NCI-H526 (cell line): ENCODE measurements at regions not wholly inside any gene's neighbourhood (a gene's known extent, or its start where the extent isn't known, plus 50 kb on each side); places are given as distances from the start of the nearest gene placed in this dataset.

Experiments
- DNase-seq, 2 experiments: peaks; one replicate each; lab custom pipeline; 2025; lab: John Stamatoyannopoulos, UW

DNA sequence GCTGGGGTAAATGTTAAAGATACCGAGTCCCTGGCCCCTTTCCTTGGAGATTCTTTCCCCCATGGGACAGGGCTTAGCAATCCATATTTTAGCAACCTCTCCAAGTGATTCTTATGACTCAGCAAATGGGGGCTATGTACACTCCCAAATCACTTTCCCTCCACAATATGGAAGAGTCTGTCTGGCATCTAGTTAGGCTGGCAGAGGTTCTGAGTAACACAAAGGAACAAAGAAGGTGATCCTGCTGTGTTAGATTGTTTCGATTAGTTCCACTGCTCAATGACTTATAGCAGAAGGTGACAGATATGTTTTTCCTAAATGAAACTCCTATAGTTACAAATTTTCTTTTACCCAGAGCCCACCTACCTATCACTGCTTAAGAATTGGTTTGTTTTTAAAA is 154.0 kb upstream of the SYT13 start:
- DNase-seq, result no peak

DNA sequence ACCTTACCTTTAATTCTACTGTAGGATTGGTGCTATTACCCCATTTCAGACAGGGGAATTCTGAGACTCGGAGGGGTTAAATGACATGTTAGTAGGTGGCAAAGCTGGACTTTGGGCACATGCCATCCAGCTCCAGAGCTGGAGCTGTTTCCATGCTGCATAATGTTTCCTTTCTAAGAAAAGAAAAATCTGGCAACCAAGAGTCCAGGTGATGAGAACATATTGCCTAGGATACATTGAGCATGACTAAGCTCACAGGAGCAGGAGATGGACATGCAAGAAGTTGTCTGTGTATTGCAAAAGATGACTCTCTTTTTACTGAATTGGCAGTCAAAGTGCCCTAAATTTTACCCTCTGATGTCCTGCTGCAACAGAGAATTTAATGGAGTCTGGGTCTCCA is 150.8 kb upstream of the SYT13 start:
- DNase-seq, result no peak

DNA sequence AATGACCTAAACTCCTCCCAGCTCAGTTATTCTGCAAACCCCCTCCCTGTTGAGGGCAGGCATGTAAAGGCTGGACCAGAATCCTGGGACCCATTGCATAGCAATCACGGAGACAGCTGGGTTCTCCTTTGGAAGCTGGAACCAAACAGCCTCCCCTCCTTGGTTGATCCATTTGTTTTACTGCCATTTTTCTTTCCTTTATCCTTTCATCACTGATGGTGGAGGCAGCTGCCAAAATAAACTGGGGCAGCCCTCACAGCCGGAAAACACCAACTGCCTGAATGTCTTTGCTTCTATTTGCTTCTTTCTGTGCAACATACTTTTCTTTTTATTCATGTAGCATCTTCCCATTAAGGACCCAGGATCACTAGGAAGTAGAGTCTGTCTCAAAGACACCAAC is 150.0 kb upstream of the SYT13 start:
- no peak for DNase-seq

DNA sequence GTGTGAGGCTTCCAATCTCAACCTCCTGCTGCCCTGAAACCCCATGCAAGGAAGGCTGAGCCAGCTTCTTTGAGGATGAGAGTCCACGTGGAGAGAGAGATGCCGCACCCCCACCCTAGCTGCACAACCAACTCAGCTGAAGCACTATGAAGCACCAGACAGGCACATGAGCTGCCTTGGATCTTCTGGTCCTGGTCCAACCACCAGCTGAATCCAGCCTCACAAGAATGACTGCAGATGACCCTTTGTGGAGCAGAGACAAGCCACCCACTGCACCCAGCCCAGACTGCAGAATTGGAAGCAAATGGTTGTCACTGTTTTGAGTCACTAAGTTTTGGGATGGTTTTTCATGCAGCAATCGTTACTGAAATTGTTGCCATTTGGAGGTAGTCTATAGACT is 149.6 kb upstream of the SYT13 start:
- DNase-seq, result no peak

DNA sequence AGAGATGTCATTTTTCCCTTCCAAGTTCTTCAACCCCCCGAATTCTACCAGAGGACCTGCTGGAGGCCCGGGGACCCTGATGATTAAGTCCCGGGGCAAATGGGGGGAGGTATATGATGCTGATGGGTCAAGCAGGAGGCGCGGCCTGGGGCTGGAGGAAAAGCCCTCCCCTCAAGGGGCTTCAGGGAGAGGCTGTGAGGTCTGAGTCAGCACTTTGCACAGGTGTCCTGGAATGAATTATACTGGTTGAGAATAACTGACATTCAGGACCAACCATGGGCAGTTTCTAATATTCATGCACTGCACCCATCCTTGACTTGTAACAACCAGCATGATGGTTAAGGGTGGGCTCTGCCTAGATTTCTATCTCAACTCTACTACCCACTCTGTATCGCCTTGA is 146.8 kb upstream of the SYT13 start:
- DNase-seq, result no peak

DNA sequence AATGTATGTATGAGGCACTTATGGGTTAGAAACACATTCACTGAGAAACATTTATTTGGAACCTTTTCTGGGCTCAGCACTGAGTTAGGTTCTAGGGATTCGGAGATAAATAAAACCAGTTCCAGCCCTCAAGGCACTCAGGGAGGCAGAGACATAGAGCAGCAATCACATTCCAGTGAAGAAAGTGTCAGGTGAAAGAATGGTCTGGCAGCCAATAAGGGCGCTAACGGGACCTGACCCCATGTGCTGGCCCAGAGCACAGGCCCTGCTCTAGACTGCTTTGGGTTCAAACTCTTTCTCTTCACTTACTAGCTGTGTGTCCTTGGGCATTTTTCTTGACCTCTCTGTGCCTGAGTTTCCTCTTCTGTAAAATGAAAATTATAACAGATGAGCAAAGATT is 146.0 kb upstream of the SYT13 start:
- no peak for DNase-seq

DNA sequence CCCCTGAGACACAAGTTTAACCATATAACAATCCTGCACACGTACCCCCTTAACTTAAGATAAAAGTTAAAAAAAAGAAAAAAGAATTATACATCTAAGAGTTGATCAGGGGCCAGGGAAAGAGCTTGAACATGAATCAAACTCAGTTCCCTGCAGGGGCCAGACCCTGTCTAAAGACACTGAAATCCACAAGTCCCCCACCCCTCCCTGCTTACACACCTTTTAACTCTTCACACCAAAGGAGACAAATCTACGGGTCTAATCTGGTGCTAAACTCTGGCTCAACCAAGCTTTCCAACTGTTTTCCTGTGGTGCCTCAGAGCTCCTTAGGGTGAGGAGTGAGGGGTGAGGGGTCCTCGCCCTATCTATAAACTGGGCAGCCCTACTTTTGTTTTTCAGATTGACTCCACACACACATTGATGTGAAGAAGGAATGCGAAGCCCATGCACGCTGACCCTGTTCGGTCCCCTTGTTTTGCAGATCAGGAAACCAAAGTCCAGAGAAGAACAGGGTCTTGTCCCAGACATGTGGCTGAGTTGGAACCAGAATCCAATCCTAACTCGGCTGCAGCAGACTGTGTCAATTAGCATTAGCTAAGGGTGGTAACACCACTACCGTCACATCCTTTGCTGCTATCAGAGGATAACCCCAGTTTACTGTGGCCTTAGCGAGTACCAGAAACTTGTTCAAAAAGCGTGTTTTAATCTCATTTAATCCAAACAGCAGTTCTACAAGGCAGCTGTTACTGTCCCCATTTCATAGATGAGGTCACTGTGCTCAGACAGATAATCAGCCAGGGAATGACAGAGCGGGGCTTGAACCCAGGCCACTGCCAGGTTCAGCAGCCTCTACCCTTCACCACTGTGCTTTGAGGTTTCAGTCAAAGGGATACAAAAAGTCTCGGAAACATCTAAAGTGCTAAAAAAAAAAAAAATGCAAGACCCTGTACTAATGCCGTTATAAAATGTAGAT is 145.2 kb upstream of the SYT13 start:
- DNase-seq, result no peak

DNA sequence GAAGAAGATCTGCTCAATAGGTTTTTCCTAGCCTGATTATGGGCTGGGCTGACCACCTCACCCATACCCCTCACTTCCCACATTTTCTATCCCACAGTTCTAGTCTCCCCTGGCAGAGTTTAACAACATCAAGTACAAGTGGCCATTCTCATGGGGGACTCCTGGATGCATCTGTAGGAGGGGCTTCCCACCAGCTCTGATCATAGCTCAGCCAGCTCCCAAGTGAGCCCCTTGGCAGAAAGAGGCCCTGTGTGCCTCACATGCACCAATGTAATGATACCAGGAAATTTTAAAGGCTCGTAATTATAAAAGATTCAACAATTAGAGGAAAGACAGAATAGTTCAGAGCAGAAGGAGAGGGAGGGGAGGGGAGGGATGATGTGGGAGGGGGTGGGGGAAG is 144.2 kb upstream of the SYT13 start:
- DNase-seq, result no peak

DNA sequence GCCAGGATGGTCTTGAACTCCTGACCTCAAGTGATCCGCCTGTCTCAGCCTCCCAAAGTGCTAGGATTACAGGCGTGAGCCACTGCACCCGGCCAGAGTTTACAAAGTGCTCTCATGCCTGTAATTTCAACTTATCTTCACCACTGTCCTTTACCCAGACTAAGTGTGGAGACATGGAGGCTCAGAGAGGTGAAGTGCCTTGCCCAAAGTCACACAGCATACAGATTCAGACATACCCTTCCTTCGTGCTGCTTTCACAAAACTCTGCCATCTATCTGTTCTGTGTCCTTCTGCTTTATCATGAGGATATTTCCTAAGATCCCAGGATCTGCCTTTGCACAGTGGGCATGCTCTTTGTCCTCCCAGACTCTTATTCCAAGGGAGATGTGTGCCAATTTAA is 143.6 kb upstream of the SYT13 start:
- no peak for DNase-seq

DNA sequence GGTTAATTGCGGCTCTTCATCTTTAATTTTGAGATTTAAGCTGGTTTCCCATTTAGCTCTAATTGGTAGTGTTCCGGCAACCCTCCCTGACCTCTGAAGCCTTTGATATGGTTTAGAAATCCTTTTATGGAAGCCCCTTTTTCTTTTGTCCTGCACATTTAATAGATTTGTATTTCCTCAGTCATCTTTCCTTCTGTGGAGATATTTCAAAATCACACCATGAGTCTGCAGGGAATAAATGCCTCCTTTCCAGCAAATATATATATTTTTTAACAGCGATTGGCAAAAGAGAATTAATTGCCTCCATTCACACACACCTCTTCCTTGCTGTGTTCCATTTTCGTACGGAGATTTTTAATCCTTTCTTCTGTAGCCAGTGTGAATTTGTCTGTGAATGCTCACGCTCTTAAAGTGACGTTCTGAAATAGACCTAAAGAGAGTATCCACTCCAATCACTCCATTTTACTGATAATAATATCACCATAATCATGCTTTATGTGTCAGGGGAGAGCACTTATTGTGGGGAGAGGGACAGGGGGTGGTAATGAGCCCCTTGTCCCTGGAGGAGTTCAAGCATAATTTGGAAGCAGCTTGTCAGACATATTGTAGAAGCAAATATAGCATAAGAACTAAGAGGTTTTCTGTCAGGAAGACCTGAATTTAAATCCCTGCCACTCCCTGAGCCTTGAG is 142.5 kb upstream of the SYT13 start:
- no peak for DNase-seq

DNA sequence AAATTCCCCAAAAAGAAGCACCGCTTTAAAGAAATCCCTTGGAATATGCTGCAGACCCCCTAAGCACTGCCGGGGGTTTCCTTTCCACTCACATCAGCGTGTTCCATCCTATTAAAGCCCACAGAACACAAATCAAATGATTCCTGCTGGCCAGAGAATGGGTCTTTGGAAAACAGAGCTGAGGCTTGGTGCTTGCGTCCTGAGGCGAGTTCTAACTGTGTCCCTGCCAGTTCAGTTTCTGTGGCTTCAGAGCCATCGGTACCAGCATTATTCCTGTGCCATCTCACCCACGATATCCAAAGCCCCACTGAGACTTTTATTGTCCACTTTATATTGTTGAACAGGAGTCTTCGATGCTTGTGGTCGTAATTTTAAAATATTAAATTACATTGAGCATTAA is 142.0 kb upstream of the SYT13 start:
- DNase-seq, result no peak

DNA sequence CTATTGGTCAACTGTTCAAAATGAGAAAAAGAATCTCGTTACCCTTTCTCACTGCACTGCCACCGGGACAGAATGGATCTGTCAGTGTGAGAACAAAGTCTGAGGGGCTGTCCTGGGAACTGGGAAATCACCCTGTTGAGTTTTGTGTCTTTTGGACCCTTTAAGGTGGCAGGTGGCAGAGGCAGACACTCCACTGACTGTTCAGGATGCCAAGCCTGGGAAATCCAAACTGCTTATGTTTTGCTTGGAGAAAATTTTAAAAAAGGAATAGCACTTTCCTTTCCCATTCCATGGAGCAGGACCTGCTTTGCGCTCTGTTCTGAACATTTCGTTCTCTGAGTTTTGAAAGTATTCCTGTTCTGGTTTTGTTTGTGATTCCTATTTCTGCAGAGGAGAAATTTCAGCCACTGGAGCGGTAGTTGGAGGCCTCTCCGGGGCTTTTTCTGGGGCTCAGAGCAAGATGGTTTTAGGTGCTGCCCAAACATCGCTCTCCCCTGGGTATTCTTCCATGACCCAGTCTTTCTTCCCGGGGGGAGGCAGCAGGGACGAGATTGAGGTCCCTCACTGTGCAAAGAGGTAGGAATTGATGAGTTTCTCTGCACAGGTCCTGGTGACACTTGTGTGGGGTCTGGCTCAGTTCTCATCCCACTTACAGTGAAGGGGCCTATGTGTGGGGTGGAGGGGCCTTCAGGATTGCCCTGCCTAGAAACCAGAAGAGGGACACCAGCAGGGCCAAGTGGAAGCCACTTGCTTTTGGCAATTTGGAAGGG is 138.5 kb upstream of the SYT13 start:
- DNase-seq, result no peak

DNA sequence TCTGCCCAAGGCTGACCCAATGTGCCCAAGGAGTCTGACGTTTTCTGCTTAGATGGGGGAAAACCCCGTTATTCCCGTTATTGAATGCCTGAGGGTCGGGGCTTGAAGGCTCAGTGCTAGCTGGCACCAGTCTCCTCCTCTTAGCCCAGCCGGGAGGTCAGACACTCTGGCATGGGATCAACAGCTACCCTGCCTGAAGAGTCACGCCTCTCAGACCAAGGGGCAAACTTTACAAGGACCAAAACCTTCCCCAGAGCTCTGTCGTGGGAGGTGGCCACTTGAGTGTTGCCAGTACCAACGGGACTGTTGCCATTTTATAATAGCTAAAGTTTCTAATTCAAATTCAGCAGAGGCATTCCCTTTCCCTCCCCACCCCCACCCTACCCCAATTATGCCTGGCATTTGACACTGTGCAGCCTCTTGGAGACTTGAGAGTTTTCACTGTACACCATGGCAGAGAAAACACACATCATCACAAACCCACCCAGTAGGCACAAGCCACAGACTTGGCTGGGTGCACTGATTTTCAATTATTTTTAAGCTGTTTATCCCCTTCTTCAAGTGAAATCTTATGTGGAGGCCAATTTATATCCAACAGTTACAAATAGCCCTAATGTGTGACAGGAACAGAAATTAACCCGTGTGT is 137.5 kb upstream of the SYT13 start:
- DNase-seq, result no peak

DNA sequence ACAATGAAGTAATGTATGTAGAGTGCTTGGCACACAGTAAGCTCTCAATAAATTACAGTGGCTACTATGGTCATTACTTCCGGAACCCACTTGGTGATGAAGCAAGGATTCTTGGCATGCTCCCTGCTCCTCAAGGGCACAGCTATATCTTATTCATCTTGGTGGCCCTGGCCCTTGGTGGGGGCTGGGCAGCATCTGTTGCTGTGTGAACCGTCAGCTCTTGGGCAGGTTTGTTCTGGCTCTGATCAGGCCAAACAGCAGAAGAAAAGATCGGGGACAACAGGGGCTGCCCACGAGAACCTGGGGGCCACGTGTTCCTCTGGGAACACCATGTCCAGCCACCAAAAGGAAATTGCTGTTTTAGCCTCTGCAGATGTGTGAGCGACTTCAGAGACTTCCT is 136.9 kb upstream of the SYT13 start:
- no peak for DNase-seq

DNA sequence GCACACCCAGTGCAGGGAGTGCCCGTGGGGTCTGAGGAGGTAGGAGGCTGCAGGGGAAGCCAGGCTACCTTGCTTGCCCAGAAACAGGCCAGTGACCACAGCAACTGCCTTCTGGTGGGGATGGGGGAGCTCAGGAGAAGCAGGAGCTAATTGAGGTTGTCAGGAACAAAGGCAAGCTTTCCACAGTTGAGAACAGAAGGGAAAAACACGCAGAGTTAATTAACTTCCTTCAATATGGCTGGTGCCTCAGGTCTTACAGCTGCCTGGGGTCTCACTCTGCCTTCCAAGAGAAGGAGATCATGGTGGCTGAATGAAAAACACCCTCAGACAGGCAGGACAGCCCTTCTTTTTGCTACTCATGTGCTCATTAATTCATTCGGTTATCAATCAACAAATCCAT is 127.9 kb upstream of the SYT13 start:
- no peak for DNase-seq

DNA sequence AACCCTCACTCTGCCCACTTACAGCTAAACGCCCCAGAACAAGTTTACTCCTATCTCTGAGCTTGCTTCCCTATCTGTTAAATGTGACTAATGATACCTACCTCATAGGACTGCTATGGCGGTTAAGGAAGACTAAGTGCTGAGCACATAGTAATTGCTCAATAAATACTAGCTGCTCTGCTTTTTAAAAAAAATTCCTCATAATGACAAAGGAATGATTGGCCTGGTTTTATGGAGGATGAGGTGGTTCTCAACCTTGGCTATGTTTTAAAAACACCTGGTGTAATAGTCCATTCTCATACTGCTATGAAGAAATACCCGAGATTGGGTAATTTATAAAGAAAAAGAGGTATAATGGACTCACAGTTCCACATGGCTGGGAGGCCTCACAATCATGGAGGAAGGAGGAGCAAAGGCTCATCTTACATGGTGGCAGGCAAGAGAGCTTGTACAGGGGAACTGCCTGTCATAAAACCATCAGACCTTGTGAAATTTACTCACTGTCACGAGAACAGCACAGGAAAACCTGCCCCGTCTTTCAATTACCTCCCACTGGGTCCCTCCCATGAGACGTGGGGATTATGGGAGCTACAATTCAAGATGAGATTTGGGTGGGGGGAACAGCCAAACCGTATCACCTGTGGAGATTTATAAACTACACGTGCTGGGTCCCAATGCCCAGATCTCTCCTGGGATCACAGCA is 127.2 kb upstream of the SYT13 start:
- no peak for DNase-seq

DNA sequence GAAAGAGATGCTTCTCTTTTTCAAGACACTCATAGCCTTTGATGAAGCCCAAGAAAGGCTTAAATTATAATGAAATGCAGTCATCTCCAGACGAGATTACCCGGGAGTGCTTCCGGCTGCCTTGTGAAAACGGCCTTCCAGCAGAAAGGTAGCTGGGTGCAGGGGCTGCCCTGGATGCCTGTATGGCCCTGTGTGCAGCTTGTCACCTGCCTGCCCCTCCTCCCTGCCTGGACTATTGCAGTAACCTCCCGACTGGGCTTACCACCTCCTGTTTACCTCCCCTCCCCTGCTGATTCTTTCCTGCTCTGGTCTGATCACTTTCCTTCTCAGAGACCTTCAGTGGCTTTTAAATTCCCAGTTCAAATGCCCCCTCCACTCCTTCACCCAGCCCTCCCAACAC is 126.4 kb upstream of the SYT13 start:
- DNase-seq, result no peak

DNA sequence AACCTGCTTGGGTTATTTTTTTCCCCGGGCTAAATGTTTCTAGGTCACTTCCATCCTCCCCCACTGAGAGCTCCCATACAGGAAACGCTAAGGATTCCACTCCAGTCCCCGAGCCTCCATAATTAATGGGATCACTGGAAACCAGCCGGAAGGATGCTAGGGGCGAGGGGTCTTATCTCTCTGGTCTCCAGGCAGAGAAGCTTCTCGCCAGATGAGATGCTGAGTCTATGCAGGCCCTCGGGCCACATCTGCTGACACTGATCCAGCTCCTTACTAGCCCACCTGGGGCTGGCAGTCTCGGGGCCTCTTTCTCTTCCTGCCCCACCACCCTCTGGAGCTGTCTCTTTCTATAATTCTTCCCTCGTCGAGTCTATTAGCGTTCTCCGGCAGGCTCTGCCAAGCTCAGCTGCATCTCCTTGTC is 125.9 kb upstream of the SYT13 start:
- DNase-seq, result no peak

DNA sequence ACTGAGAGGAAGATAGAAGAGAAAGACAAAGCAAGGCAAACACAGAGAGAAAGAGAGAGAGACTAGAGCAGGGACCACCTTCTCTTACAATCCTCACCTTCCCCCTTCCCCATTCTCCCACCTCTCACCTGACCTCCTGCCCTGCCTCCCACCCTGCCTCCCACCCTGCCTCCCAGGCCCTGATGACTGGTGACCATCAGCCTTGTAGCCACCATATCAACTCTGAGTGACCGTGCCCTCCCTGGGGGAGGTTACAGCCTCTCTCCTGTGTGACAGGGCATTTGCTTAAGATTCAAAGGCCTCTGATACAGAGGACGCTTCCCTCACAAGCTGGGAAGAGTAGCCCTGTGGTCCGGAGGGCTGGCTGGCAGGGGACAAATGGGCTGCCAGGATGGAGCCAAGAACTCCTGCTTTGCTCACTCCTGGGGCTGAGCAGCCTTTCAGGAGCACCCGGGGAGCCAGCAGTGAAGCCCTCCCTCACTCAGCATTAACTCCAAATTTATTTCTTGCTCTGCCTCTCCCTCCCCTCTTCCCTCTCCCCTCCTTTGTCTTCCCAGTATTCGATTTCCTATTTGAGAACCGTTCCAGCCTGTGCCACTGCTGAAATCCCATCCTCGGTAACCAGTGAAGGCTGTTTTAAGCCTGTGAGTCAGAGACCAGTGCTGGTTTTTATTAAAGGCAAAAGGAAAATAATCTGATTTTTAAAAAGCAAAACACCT is 125.2 kb upstream of the SYT13 start:
- no peak for DNase-seq

DNA sequence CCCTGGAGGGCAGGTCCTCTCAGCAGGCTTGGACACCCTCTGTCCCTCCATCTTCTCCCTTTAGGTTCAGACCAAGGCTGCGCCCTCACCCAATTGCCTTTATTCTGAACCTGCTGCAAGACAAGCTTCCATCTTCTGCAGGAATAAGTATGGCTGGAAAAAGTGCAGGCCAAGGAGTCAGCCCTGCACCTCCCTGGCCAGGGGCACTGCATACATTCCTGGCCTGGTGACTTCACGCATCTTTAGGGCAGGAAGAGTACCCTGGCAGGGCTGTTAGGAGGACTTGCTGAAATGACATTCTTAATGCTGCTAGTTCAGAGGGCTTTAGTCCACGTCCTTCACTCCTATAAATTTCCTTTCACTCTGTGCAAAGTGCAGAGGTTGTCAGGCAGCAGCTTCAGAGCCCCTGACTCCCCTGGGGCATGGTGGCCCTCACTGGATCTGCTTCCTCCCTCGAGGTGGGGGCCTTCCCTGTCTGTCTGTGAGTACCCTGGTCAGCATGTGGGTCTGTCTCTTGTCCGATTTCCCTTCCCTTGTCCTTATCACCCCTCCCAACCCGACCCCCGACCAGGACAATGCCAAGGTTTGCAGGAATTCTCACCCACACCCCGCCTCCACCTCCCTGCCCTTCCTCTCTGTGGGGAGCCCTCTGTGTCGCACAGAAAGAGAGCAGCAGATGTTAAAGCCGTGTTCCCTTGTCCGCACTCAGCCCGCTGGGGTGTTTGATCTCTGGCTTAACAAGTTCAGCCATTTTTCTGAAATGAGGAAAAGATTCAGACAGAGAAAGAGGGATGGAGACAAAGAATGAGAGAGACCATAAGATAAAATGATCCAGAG is 124.5 kb upstream of the SYT13 start:
- DNase-seq, result no peak
